HG03108 (cell line): ENCODE measurements at regions not wholly inside any gene's neighbourhood (a gene's known extent, or its start where the extent isn't known, plus 50 kb on each side); places are given as distances from the start of the nearest gene placed in this dataset.

Experiments used
- ATAC-seq: cut with Tn5 transposase; IDR thresholded peaks from one replicate; pipeline ENCODE4 v1.9.1; 2021; ENCODE audit warnings: moderate library complexity; ENCODE audit not compliant: unreplicated experiment

DNA sequence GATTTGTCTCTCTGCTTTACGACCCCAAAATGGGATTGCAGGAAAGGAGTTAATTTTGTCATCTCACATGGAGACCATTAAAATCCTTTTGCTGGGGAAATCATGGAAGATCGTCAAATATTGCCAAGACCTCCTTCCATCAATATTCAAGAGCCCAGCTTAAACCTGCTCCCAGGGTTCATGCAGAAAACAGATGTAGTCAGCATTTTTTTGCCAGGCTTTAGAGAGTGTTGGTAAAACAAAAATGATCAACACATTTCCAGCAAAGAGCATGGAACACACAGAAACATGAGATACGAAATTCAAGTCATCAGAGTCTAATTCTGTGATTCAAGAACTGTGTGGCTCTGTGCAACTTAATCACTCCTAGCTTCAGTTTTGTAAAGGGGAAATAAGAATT is 118.0 kb upstream of the ATP10A start:
- ATAC-seq = no peak

DNA sequence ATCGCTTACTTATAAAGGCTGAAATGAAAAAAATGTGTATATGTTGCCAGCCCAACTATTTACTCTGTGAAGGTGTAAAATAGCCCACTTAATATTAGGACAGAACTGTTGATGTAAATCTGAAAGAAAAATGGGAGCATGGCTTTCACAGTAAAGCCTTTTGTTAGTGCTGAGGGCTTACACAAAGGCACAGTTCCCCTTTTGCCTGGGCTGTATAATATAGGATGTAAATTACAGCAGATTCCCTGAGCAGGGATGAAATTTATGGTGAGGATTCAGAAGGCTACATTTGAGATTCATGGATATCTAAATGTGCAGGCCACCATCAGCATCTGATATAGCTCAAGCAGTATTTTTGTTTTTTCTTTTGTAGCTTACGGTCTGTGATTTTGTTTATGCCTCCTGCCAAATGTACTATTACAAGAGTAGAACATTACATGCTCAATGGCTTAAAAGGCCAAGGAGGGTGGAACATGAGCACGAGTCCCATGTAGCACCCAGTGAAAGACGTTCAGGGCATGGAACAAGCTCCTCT is 109.1 kb upstream of the ATP10A start:
- no peak for ATAC-seq

DNA sequence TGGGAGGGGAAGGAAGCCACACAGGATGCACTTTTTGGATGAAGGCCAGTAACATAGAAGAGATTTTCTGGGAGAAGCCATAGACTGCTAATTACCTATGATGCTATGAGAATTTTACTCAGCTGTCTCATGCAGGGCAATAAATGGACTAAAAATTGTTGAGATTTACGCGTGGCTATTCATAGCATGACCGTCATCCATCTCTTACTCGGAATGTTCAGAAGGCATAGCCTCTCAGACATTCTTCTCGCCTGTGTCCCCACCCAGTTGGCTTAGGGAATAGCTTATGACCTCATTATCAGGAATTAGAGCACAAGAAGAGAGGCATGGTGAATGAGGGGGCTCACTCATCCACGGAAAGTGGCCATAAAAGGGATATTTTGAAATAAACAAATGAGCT is 107.9 kb upstream of the ATP10A start:
- no peak for ATAC-seq

DNA sequence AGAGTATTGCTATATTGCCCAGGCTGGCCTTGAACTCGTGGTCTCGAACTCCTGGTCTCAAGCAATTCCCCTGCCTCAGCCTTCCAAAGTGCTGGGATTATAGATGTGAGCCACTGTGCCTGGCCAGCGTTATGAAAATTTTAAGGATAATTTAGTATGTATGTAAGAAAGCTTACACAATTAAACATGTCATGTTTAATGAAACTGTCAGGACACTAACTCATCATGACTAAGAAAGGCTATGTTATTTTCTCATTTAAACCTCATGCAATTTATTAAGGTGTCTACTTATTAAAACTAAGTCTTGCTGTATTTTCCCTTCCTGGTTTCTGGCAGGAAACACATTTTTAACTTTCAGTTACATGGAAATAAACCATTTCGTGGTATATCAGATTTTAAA is 106.8 kb upstream of the ATP10A start:
- no peak for ATAC-seq

GRCh38 chr15:25967116-25967515 is 104.0 kb upstream of the ATP10A start:
- ATAC-seq = no peak

DNA sequence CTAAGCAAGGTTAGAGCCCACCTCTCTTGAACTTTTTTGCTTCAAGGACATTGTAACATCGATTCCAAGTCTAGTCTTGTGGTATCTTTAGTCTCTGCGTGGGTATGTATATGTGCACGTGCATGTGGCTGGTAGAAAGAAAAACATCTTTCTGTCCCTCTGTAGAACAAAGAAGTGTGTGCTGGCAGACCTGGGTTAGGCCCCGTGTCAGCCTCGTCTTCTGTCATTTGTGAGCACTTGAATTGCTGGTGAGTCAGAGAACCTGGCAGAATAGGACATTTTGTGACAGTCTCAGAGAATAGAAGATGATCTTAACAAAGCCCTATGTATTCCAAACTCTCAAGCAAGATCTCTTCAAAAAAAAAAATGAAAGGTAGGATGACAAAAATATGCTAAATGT is 102.2 kb upstream of the ATP10A start:
- no peak for ATAC-seq

DNA sequence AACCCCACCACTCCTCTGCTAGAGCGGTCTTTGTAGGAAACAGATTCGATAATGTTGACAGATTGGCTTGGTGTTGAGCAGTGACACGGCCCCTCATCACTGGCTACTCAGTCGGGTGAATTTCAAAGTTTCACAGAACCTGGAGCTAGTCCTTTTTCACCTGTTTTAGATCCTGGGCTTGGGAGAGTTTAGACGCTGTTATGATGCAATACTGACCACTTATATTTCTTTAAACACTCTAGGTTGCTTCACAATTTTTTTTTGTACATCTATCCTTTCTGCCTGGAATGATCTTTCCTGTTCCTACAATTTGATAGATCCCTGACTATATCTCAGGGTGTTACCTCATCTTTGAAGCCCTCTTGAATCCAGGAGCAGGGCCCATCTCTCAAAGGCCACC is 97.1 kb upstream of the ATP10A start:
- no peak for ATAC-seq

DNA sequence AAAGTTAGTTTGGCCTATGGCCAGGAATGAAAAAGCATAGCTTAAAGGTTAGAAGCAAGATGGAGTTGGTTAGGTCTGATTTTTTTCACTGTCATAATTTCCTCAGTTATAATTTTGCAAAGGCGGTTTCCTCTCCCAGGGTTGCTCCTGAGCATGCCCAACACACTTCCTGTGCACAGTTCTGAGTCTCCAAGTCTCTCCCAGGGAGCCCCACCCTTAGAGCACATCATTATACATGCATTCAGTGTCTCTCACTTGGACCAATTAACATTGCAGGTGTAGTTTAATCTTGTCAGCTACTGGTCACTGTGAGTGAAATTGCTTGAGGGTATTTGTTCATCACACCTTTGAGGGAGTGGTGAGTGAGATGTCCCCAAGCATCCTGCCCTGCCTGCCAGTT is 96.0 kb upstream of the ATP10A start:
- no peak for ATAC-seq

DNA sequence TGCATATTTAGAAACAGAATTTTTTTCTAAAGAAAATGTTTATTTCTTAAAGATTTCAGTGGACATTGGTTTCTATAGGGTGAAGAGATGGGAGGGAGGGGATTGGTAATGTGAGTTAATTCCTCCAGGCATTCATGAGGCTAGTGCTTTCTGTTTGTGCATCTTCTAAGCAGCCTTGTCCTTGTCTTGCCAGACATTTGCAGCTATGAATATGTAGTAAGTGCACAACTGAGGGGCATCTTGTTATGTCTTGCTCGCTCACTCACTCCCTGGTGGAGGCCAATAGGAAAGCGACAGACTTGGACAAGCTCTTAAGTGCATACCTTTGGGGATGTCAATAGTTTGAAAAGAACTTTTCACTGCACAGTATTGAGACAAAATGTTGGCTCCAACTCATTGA is 92.5 kb upstream of the ATP10A start:
- no peak for ATAC-seq

GRCh38 chr15:25954398-25954797 is 91.3 kb upstream of the ATP10A start:
- ATAC-seq = no peak

- no peak for ATAC-seq
These were observed 86.9 kb upstream of the ATP10A start for GRCh38 chr15:25950014-25950413.

- ATAC-seq = no peak
These were observed 84.5 kb upstream of the ATP10A start for GRCh38 chr15:25947323-25948314.

DNA sequence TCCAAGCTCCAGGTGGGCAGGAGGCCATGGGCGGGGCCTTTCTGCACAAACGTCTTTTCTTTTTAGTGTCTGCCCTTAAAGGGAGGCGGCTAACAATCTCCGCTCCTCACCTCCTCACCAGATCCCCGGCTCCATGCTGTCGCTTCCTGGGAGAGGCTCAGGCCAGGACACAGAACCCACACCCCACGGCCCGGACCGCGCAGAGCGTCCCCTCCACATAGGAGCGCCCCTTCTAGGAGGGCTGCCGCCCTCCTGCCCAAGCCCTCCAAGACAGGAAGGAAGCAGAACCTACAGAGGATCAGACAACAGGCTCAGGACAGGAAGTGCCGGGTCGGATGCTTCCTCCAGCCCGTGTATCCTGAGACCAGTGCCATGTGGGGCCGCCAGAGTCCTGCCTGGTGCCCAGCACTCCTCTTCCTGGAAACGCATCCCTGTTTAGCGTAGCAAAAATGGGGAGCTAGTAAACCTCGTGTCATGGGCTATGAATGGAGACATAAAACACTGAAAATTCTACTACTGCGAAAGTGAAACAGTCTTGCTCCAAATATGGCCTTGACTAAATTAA is 83.2 kb upstream of the ATP10A start:
- ATAC-seq = no peak

DNA sequence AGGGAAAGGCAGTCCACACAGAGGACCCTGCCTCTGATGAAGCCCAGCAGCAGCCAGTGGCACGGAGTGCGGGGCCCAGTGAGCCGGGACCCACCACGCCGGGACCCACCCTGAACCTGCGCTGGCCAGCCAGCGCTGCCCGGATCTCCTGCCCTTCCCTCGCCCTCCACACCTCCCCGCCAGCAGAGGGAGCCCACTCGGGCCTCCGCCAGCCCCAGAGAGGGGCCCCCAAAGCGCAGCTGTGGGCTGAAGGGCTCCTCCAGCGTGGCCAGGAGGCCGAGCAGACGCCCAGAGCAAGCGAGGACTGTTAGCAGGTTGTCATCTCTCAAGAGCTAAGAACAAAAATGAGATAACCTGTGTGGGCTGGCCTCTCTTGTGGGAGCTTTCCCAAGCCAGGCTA is 81.3 kb upstream of the ATP10A start:
- no peak for ATAC-seq

DNA sequence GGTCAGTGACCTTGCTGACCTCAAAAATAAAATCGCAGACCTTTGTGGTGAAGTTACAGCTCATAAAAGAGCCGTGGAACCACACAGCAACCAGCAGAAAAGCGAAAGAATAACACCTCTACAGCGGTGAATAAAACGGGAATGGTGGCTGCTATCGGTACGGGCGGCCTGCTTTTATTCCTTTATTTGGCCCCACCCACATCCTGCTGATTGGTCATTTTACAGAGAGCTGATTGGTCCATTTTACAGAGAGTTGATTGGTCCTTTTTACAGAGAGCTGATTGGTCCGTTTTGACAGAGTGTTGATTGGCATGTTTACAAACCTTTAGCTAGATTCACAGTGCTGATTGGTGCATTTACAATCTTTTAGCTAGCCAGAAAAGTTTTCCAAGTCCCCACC is 80.7 kb upstream of the ATP10A start:
- ATAC-seq = no peak

DNA sequence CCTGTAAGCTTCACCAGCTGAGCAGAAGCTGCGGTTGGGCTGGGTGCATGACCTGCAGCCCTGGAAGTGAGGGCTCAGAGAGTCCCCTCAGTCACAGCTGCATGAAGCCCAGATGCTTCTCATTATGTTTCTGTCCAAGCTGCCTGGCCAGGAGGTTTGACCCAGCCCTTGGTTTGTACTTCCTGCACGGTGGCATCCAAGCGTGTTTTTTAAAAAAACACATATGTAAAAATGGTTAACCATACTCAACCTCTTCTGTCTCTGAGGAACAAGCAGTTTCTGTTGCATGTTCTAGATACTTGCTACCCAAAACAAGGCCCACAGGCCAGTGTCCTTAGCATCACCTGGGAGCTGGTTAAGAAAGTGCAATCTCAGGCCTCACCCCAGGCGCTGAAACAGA is 76.0 kb upstream of the ATP10A start:
- peak; percentile 89 for ATAC-seq

GRCh38 chr15:25937796-25938195 is 74.7 kb upstream of the ATP10A start:
- no peak for ATAC-seq

- no peak for ATAC-seq
These were observed 72.9 kb upstream of the ATP10A start for GRCh38 chr15:25936004-25936403.

- peak; percentile 56 for ATAC-seq
These were observed 70.5 kb upstream of the ATP10A start for GRCh38 chr15:25933456-25934158.

DNA sequence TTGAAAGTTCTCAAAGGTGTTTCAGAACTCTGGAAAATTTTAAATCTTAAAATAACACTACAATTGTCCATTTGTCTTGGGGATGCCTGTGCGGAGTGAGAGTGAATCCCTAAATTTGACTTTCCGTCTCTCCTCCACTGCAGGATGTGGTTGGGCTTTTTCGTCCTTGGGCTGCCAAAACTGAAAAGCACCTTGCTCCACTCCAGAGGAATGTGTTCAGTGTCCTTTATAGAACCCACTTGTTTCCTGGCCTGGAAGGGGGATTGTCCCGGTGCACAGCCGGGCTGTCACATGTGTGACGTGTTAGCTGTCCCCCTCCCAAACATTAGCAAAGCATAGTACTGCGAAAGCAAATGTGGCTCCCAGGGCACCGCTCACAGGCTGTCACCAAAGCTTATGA is 69.6 kb upstream of the ATP10A start:
- no peak for ATAC-seq

DNA sequence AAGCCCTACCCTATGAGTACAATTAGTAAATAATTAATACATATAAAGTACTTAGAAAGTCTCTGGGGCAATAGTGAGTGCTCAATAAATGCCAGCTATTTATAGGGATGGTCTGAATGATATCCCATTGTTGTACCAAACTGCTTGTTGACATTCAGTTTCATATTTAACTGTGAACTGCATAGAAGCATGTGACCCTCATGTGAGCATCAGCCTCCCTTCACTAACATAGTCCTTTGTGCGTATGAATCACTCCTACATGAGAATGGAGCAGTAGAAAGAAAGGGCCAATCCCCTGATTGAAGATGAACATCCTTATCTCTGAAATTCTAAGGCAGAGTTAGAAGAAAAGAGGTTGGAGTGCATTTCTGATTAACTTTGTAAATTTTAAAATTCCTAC is 68.7 kb upstream of the ATP10A start:
- ATAC-seq = no peak

- no peak for ATAC-seq
These were observed 67.8 kb upstream of the ATP10A start for GRCh38 chr15:25930931-25931330.
